ENCODE measurements at regions not wholly inside any gene's neighbourhood (a gene's known extent, or its start where the extent isn't known, plus 50 kb on each side); places are given as distances from the start of the nearest gene placed in this dataset.

DNA sequence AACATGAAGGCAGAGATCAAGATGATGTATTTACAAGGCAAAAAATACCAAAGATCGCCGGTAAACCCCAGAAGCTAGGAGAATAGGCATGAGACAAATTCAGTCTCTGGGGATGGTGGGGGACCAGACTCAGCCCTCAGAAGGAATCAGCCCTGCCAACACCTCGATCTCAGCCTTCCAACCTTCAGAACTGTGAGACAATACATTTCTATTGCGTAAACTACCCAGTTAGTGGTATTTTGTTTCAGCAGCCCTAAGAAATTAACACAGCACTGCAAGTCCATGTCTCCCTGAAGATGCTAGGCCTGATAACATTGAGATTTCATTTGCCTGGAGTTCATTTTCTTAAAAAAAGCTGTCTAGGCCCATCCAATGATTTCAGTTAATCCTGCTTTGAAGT is 622.5 kb downstream of the PTPRC start:
- H3K4me3 ChIP-seq (ENCODE audit: low read depth, low read length): no peak overlapping the region
- DNase-seq (ENCODE audit: low read depth): no peak
- in situ Hi-C loops (cut with HindIII; ENCODE audit: low sequenced_read_pairs): no loop called here
- TF ChIP-seq, protein P1, sequence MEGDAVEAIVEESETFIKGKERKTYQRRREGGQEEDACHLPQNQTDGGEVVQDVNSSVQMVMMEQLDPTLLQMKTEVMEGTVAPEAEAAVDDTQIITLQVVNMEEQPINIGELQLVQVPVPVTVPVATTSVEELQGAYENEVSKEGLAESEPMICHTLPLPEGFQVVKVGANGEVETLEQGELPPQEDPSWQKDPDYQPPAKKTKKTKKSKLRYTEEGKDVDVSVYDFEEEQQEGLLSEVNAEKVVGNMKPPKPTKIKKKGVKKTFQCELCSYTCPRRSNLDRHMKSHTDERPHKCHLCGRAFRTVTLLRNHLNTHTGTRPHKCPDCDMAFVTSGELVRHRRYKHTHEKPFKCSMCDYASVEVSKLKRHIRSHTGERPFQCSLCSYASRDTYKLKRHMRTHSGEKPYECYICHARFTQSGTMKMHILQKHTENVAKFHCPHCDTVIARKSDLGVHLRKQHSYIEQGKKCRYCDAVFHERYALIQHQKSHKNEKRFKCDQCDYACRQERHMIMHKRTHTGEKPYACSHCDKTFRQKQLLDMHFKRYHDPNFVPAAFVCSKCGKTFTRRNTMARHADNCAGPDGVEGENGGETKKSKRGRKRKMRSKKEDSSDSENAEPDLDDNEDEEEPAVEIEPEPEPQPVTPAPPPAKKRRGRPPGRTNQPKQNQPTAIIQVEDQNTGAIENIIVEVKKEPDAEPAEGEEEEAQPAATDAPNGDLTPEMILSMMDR (IDR thresholded peaks at IDR 0.05; ENCODE audit: low read depth, low read length, missing control alignments): no peak

DNA sequence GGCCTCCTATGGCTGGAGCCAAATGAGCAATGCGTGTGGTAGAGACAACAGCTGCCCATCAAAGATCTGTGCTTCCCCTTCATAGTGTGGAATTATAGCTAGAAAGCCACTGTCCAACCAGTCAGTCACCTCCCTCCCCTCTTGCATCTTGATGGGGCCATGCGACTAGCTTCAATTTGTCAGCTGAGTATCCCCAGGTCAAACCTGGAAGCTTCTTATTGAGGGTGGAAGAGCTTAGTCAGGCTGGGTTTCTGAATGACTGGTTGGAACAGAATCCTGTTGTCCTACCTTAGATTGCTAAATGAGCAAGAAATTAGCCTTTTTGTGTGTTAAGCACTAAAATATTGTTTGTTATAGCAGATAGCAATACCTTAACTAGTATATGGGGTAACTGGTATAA is 625.4 kb downstream of the PTPRC start:
- DNase-seq (ENCODE audit: low read depth): no peak
- in situ Hi-C loops (cut with HindIII; ENCODE audit: low sequenced_read_pairs): no loop called here
- H3K4me3 ChIP-seq (ENCODE audit: low read depth, low read length): no peak overlapping the region
- TF ChIP-seq, protein P1 (IDR thresholded peaks at IDR 0.05; ENCODE audit: low read depth, low read length, missing control alignments): no peak

DNA sequence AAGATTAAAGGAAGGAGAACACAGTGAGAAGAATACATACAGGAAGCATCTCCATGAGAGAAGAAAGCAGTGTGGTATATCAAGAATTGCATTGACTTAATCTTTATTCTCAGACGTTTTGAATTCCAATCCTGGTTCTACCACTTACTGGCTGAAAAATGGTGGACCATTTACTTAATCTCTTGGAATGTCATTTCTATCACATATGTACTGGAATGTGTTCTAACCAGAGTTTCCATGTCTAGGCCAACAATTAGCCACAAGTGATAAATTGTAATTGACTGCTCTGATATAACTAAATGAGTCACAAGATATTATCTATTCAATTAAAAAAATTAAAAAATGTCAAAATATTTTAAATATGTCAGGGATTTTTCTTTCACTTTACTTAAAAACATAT is 626.1 kb downstream of the PTPRC start:
- in situ Hi-C loops (cut with HindIII; ENCODE audit: low sequenced_read_pairs): no loop called here
- no peak for DNase-seq (ENCODE audit: low read depth)
- TF ChIP-seq, protein P1 (IDR thresholded peaks at IDR 0.05; ENCODE audit: low read depth, low read length, missing control alignments): no peak
- H3K4me3 ChIP-seq (ENCODE audit: low read depth, low read length): no peak overlapping the region

DNA sequence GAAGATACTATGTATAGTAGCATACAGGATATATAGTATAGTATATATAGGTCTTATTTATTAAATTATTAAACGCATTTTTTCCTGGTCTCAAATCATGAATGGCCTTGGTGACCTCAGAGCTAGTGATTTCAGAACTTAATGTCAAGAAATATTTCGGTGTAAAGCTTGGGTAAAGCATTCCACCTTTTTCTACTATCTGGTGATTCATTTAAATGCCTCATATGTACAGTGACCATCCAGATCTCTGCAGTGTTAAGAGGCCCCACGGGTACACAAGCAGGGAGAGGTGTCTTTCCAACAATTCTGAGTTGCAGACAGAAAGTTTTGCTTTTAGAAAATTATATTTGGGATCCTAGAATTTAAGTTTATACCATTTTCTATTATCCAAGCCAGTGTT is 626.5 kb downstream of the PTPRC start:
- in situ Hi-C loops (cut with HindIII; ENCODE audit: low sequenced_read_pairs): no loop called here
- DNase-seq (ENCODE audit: low read depth): no peak
- H3K4me3 ChIP-seq (ENCODE audit: low read depth, low read length): no peak overlapping the region
- TF ChIP-seq, protein P1 (IDR thresholded peaks at IDR 0.05; ENCODE audit: low read depth, low read length, missing control alignments): no peak

DNA sequence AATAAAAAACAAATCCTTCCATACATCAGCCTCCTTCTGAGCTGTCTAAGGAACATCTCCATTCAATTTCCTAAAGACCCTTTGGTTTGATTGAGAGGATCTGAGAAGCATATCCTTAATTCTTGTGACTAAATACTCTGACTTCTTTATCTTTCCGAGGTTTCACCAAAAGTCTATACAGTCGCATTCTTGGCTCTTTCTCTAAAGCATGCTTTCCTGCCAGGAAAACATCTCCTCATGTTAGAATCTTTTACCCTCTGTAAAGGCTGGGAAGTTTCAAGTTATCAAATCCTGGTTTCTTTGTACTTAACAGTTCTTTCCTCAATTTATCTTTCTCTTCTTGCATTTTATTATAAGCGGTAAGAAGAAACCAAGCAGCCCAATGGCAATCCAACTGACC is 630.4 kb downstream of the PTPRC start:
- TF ChIP-seq, protein P1 (IDR thresholded peaks at IDR 0.05; ENCODE audit: low read depth, low read length, missing control alignments): no peak
- no peak for DNase-seq (ENCODE audit: low read depth)
- in situ Hi-C loops (cut with HindIII; ENCODE audit: low sequenced_read_pairs): no loop called here
- no peak overlapping the region for H3K4me3 ChIP-seq (ENCODE audit: low read depth, low read length)

DNA sequence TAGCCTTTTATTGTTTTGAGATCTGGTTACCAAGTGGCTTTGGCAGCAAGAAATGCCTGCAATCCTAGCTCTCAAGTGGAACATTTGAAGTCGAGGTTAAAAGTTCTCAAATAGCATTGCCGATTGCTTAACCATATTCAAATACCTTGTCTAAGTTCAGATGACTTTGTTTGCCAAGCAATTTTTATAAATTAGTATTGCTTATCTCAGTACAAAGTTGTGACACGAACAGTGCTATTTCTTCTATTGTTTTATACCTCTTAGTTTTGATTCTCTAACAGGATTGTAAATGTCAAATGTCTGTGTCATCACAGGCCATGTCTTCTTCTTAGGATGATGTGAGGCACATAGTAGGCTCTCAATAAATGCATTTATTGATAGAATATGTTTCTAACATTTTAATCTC is 633.3 kb downstream of the PTPRC start:
- in situ Hi-C loops (cut with HindIII; ENCODE audit: low sequenced_read_pairs): no loop called here
- peak; percentile 90 for DNase-seq (ENCODE audit: low read depth)
- H3K4me3 ChIP-seq (ENCODE audit: low read depth, low read length): no peak overlapping the region
- TF ChIP-seq, protein P1 (IDR thresholded peaks at IDR 0.05; ENCODE audit: low read depth, low read length, missing control alignments): no peak

DNA sequence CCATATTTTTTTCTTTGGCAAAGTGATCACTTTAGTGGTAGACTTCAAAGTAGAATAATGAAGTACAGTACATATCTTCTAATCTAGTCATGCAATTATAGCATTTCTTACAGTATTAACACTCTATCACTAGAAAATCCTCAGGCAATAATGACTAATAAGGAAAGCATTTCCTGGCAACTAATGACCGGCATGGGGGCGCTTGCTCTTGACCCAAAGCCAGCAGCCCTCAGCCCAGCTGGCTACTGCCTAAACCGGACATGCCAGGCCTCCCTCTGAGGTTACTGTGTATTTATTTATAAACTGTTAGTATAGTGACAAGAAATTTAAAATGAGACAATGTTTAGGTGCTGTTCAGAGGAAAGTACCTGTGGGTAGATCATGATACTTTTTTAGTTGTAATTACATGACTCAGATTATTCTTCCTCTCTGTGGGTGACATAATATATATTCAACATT is 633.8 kb downstream of the PTPRC start:
- in situ Hi-C loops (cut with HindIII; ENCODE audit: low sequenced_read_pairs): no loop called here
- TF ChIP-seq, protein P1 (IDR thresholded peaks at IDR 0.05; ENCODE audit: low read depth, low read length, missing control alignments): no peak
- peak; percentile 95 for DNase-seq (ENCODE audit: low read depth)
- H3K4me3 ChIP-seq (ENCODE audit: low read depth, low read length): no peak overlapping the region
